Heart left ventricle (tissue), 13 donors: ENCODE measurements at regions not wholly inside any gene's neighbourhood (a gene's known extent, or its start where the extent isn't known, plus 50 kb on each side); places are given as distances from the start of the nearest gene placed in this dataset.

Experiments used
- CTCF ChIP-seq, 12 donors: fragments of 200-600 bp; sonication (generic) in 4 of 12; IDR thresholded peaks; one replicate each; pipeline versions ENCODE4 v1.5.0 to v1.8.0; 2018 to 2022; ENCODE audit warnings: antibody characterized with exemption in 12 of 12, mild to moderate bottlenecking in 5 of 12
- POLR2A ChIP-seq, 2 donors: fragments of 450-650 bp; IDR thresholded peaks; one replicate each; pipeline ENCODE4 v1.6.1; 2017; ENCODE audit warnings: antibody characterized with exemption in 2 of 2, mild to moderate bottlenecking in 2 of 2, moderate library complexity in 2 of 2
- donor health status: ischemic (EF 13 %, LVEDD 7.1; RV severe dilation, severe dysfunction).
- donor health status: DM: no; HTN: yes; CAD: no.
- donor health status: DM: no; HTN: no; CAD: no.
- donor health status: ischemic (EF 25% LVEDD 6.9; RV normal size, moderate dysfunction).
- donor health status: ischemic (EF 25% LVEDD 5.7; RV mildly dilated, moderate dysfunction).
- donor health status: ischemic (EF 35%, LVEDD 5.7; RV mildly dilated, moderate dysfunction).
- donor health status: nonischemic (EF 11% LVEDD 7.7; RV severe dilation, severe dysfunction).
- donor health status: DM: yes; HTN: yes; CAD: no.
- donor health status: PGD.
- donor health status: ischemic (EF 29% LVEDD 5.4; RV normal size, mild dysfunction).
- donor health status: nonischemic (EF 23%, LVEDD 6.1; RV moderate dilation, normal function).

DNA sequence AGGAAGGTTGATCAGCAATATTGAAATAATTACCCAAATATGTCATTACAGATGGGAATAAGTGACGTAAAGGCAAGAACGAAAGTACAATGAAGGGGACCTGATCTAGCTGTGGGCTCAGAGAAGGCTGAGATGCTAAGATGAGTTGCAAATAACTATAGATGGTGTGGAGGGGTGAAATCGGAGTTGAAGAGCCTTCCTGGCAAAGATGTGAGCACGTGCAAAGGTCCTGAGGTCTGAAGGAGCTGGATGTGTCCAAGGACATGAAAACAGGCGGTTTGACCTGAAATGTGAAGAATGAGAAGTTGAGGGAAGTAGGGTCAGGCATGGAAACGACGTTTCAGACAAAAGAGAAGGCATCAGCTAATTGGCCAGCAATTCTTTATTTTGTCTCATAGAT lies 61.6 kb upstream of the SLC45A1 start:
- no peak for TF ChIP-seq CTCF (IDR thresholded peaks at IDR 0.05)
- no peak for TF ChIP-seq POLR2A (IDR thresholded peaks at IDR 0.05)
